ENCODE measurements at regions not wholly inside any gene's neighbourhood (a gene's known extent, or its start where the extent isn't known, plus 50 kb on each side); places are given as distances from the start of the nearest gene placed in this dataset.

DNA sequence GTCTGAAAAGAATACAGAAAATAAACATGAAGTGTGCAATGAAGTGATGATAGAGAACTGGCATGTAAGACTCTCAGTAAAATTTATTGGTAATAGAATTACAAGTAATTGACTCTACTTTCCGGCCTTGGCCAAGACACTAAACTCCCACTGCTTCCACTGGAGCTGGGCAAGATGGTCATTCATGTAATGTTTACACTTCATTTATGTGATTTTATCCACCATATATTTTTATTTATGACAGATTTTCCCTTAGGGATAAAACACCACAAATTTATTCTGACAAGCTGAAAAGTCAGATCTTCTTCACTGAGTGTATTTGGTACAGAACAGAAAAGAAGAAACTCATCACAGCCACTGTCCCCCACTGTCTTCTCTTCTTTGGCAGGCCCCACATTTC is 191.9 kb downstream of the SLC39A8 start:
- intact Hi-C loops (cut with micrococcal nuclease), result no loop called here
- Histone ChIP-seq H3K79me2 (ENCODE audit: insufficient read depth, low read length) (no peaks in the 10 kb centered on the region), H3K4me3 (replicated peaks in 1 of 3; ENCODE audit: low read depth in 2 of 3, low read length in 3 of 3) (no peak overlapping the region), H3K9ac (ENCODE audit: insufficient read depth, low read length, poor library complexity, severe bottlenecking) (no peak overlapping the region), H3K27ac (ENCODE audit: low read depth in 1 of 2, low read length in 2 of 2) (no peak overlapping the region), H3K4me1 (ENCODE audit: control insufficient read depth in 1 of 2, insufficient read depth in 2 of 2, low read length in 2 of 2) (no peaks in the 10 kb centered on the region), H3K36me3 (replicated peaks in 1 of 2; ENCODE audit: control insufficient read depth in 1 of 2, insufficient read depth in 2 of 2, low read length in 2 of 2) (no peaks in the 10 kb centered on the region), H3K9me3 (replicated peaks in 1 of 2; ENCODE audit: control insufficient read depth in 1 of 2, insufficient read depth in 1 of 2, low read length in 2 of 2) (no peaks in the 10 kb centered on the region), H4K20me1 (ENCODE audit: insufficient read depth, low read length) (no peaks in the 10 kb centered on the region), H3K27me3 (ENCODE audit: control insufficient read depth in 2 of 2, insufficient read depth in 2 of 2, low read length in 2 of 2) (no peaks in the 10 kb centered on the region), H2AFZ (ENCODE audit: insufficient read depth, low read depth, low read length, poor library complexity, severe bottlenecking) (no peak overlapping the region), H3K4me2 (replicated peaks; ENCODE audit: extremely low read depth, low read length, poor library complexity, severe bottlenecking) (no peak overlapping the region)
- Mint-ChIP-seq H3K4me3 (no peak overlapping the region), H3K27me3 (ENCODE audit: low read depth in 3 of 3) (peaks cover 1 to 2% (median 2%) of the 10 kb centered on the region in 3 donors), H3K4me1 (no peaks in the 10 kb centered on the region), H3K36me3 (no peaks in the 10 kb centered on the region), H3K27ac (no peak overlapping the region), H3K9me3 (peaks cover 0 to 4% (median 0%) of the 10 kb centered on the region in 7 donors)
- DNase-seq, result no peak
- TF ChIP-seq, protein P1, sequence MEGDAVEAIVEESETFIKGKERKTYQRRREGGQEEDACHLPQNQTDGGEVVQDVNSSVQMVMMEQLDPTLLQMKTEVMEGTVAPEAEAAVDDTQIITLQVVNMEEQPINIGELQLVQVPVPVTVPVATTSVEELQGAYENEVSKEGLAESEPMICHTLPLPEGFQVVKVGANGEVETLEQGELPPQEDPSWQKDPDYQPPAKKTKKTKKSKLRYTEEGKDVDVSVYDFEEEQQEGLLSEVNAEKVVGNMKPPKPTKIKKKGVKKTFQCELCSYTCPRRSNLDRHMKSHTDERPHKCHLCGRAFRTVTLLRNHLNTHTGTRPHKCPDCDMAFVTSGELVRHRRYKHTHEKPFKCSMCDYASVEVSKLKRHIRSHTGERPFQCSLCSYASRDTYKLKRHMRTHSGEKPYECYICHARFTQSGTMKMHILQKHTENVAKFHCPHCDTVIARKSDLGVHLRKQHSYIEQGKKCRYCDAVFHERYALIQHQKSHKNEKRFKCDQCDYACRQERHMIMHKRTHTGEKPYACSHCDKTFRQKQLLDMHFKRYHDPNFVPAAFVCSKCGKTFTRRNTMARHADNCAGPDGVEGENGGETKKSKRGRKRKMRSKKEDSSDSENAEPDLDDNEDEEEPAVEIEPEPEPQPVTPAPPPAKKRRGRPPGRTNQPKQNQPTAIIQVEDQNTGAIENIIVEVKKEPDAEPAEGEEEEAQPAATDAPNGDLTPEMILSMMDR (IDR thresholded peaks at IDR 0.05), result no peak
- no CpG with 5 or more reads among the region's 1 CpG for WGBS (ENCODE audit: insufficient coverage)

GRCh38 chr4:102151696-102152095 is 193.6 kb downstream of the SLC39A8 start:
- TF ChIP-seq, protein P1 (IDR thresholded peaks at IDR 0.05), result no peak
- Mint-ChIP-seq H3K9me3 (peaks cover 0 to 4% (median 0%) of the 10 kb centered on the region in 7 donors), H3K4me1 (no peaks in the 10 kb centered on the region), H3K27me3 (ENCODE audit: low read depth in 3 of 3) (peaks cover 1 to 2% (median 2%) of the 10 kb centered on the region in 3 donors), H3K4me3 (no peak overlapping the region), H3K36me3 (no peaks in the 10 kb centered on the region), H3K27ac (no peak overlapping the region)
- Histone ChIP-seq H4K20me1 (ENCODE audit: insufficient read depth, low read length) (no peaks in the 10 kb centered on the region), H3K27me3 (ENCODE audit: control insufficient read depth in 2 of 2, insufficient read depth in 2 of 2, low read length in 2 of 2) (no peaks in the 10 kb centered on the region), H2AFZ (ENCODE audit: insufficient read depth, low read depth, low read length, poor library complexity, severe bottlenecking) (no peak overlapping the region), H3K27ac (ENCODE audit: low read depth in 1 of 2, low read length in 2 of 2) (no peak overlapping the region), H3K79me2 (ENCODE audit: insufficient read depth, low read length) (no peaks in the 10 kb centered on the region), H3K4me2 (replicated peaks; ENCODE audit: extremely low read depth, low read length, poor library complexity, severe bottlenecking) (no peak overlapping the region), H3K9me3 (replicated peaks in 1 of 2; ENCODE audit: control insufficient read depth in 1 of 2, insufficient read depth in 1 of 2, low read length in 2 of 2) (no peaks in the 10 kb centered on the region), H3K4me1 (ENCODE audit: control insufficient read depth in 1 of 2, insufficient read depth in 2 of 2, low read length in 2 of 2) (no peaks in the 10 kb centered on the region), H3K36me3 (replicated peaks in 1 of 2; ENCODE audit: control insufficient read depth in 1 of 2, insufficient read depth in 2 of 2, low read length in 2 of 2) (no peaks in the 10 kb centered on the region), H3K4me3 (replicated peaks in 1 of 3; ENCODE audit: low read depth in 2 of 3, low read length in 3 of 3) (no peak overlapping the region), H3K9ac (ENCODE audit: insufficient read depth, low read length, poor library complexity, severe bottlenecking) (no peak overlapping the region)
- intact Hi-C loops (cut with micrococcal nuclease), result no loop called here
- no peak for DNase-seq
- no CpG with 5 or more reads among the region's 1 CpG for WGBS (ENCODE audit: insufficient coverage)

Data from CD14-positive monocyte (primary cell).